Smooth muscle cell (in vitro differentiated cells): ENCODE measurements at regions not wholly inside any gene's neighbourhood (a gene's known extent, or its start where the extent isn't known, plus 50 kb on each side); places are given as distances from the start of the nearest gene placed in this dataset.

ENCODE experiments used
- DNase-seq: peaks from one replicate; lab custom pipeline; 2025; ENCODE audit not compliant: unreplicated experiment; lab: John Stamatoyannopoulos, UW
- H2AFZ ChIP-seq: fragments of 200-600 bp; sonication (generic); 2 replicates; pipeline ENCODE4 v1.6.0; 2016; ENCODE audit warnings: antibody characterized with exemption, low read depth, mild to moderate bottlenecking
- H3F3A ChIP-seq: fragments of 200-600 bp; sonication (generic); 2 replicates; pipeline ENCODE4 v1.6.0; 2017; ENCODE audit warnings: antibody characterized with exemption, low read depth
- H3K27ac ChIP-seq: fragments of 200-600 bp; sonication (generic); 2 replicates; pipeline ENCODE4 v1.5.1; 2016; ENCODE audit warnings: low read depth, mild to moderate bottlenecking
- H3K27me3 ChIP-seq: fragments of 200-600 bp; sonication (generic); 2 replicates; pipeline ENCODE4 v1.6.1; 2016; ENCODE audit warnings: low read depth, mild to moderate bottlenecking
- H3K36me3 ChIP-seq: fragments of 200-600 bp; sonication (generic); 2 replicates; pipeline ENCODE4 v1.5.1; 2016; ENCODE audit warnings: low read depth
- H3K4me1 ChIP-seq: fragments of 200-600 bp; sonication (generic); 2 replicates; pipeline ENCODE4 v1.5.1; 2016; ENCODE audit warnings: low read depth
- H3K4me2 ChIP-seq: fragments of 200-600 bp; sonication (generic); 2 replicates; pipeline ENCODE4 v1.6.0; 2016; ENCODE audit warnings: mild to moderate bottlenecking
- H3K4me3 ChIP-seq: fragments of 200-600 bp; sonication (generic); 2 replicates; pipeline ENCODE4 v1.5.1; 2016; ENCODE audit warnings: mild to moderate bottlenecking
- H3K79me2 ChIP-seq: fragments of 200-600 bp; sonication (generic); 2 replicates; pipeline ENCODE4 v1.6.0; 2016; ENCODE audit warnings: low read depth, mild to moderate bottlenecking
- H3K9ac ChIP-seq: fragments of 200-600 bp; sonication (generic); 2 replicates; pipeline ENCODE4 v1.6.0; 2016; ENCODE audit warnings: low read depth
- H3K9me3 ChIP-seq: fragments of 200-600 bp; sonication (generic); replicated peaks from 2 replicates; pipeline ENCODE4 v1.5.1; 2016; ENCODE audit warnings: low read depth
- H4K20me1 ChIP-seq: fragments of 200-600 bp; sonication (generic); 2 replicates; pipeline ENCODE4 v1.6.0; 2016; ENCODE audit warnings: low read depth
- WGBS: methylation state at CpG from one replicate; pipeline ENCODE4 v1.1.7; 2016; ENCODE audit warnings: low lambda C conversion rate; 5-methylcytosine and 5-hydroxymethylcytosine counted together
- TF ChIP-seq, protein P1 (sequence below): fragments of 200-600 bp; sonication (generic); IDR thresholded peaks from 2 replicates; pipeline ENCODE4 v1.5.1; 2017; ENCODE audit warnings: borderline replicate concordance, mild to moderate bottlenecking, antibody characterized with exemption; ENCODE audit not compliant: insufficient read depth, poor library complexity, severe bottlenecking

DNA sequence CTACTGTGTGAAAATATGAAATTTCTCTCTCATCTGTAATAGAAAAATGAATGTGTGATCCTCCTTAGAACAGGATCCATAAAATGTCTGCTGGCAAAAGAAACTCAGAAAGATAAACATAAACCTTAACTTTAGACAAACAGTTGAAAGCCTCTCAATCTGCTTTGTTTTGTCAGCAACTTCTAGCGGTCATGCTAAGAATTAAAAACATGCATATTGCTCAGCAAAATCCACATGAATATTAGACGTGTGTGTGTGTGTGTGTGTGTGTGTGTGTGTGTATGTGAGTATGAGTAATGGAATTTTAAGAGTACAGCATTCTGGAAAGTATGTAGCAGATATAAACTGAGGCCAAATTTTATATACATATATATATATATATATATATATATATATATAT lies 1779.2 kb upstream of the MIR17HG start:
- 69% methylated on average over 2 of the region's 2 CpGs for WGBS
- H3K27me3 ChIP-seq = no peaks in the 10 kb centered on the region

GRCh38 chr13:89568746-89569145 lies 1778.7 kb upstream of the MIR17HG start:
- no peaks in the 10 kb centered on the region for H3F3A ChIP-seq
- H3K4me2 ChIP-seq = no peak overlapping the region
- H3K9ac ChIP-seq = no peak overlapping the region
- no peaks in the 10 kb centered on the region for H3K9me3 ChIP-seq
- no peaks in the 10 kb centered on the region for H3K79me2 ChIP-seq
- H2AFZ ChIP-seq = no peak overlapping the region
- H3K36me3 ChIP-seq = no peaks in the 10 kb centered on the region
- H3K27me3 ChIP-seq = no peaks in the 10 kb centered on the region
- 92% methylated on average over 2 of the region's 2 CpGs for WGBS
- no peaks in the 10 kb centered on the region for H4K20me1 ChIP-seq
- TF ChIP-seq, protein P1, sequence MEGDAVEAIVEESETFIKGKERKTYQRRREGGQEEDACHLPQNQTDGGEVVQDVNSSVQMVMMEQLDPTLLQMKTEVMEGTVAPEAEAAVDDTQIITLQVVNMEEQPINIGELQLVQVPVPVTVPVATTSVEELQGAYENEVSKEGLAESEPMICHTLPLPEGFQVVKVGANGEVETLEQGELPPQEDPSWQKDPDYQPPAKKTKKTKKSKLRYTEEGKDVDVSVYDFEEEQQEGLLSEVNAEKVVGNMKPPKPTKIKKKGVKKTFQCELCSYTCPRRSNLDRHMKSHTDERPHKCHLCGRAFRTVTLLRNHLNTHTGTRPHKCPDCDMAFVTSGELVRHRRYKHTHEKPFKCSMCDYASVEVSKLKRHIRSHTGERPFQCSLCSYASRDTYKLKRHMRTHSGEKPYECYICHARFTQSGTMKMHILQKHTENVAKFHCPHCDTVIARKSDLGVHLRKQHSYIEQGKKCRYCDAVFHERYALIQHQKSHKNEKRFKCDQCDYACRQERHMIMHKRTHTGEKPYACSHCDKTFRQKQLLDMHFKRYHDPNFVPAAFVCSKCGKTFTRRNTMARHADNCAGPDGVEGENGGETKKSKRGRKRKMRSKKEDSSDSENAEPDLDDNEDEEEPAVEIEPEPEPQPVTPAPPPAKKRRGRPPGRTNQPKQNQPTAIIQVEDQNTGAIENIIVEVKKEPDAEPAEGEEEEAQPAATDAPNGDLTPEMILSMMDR = no peak
- no peaks in the 10 kb centered on the region for H3K4me1 ChIP-seq
- no peak overlapping the region for H3K27ac ChIP-seq
- DNase-seq = no peak
- no peak overlapping the region for H3K4me3 ChIP-seq

More for the DNA sequence above, 1779.2 kb upstream of the MIR17HG start:
- H4K20me1 ChIP-seq = no peaks in the 10 kb centered on the region
- DNase-seq = no peak
- H2AFZ ChIP-seq = no peak overlapping the region
- no peaks in the 10 kb centered on the region for H3K36me3 ChIP-seq
- H3K4me3 ChIP-seq = no peak overlapping the region
- no peak overlapping the region for H3K9ac ChIP-seq
- no peaks in the 10 kb centered on the region for H3K4me1 ChIP-seq
- no peaks in the 10 kb centered on the region for H3F3A ChIP-seq
- no peak overlapping the region for H3K4me2 ChIP-seq
- no peak overlapping the region for H3K27ac ChIP-seq
- TF ChIP-seq, protein P1 = no peak
- H3K79me2 ChIP-seq = no peaks in the 10 kb centered on the region
- no peaks in the 10 kb centered on the region for H3K9me3 ChIP-seq

- no peaks in the 10 kb centered on the region for H3K4me1 ChIP-seq
- TF ChIP-seq, protein P1 = no peak
- DNase-seq = no peak
Measured at GRCh38 chr13:89571676-89572075, 1775.8 kb upstream of the MIR17HG start.

DNA sequence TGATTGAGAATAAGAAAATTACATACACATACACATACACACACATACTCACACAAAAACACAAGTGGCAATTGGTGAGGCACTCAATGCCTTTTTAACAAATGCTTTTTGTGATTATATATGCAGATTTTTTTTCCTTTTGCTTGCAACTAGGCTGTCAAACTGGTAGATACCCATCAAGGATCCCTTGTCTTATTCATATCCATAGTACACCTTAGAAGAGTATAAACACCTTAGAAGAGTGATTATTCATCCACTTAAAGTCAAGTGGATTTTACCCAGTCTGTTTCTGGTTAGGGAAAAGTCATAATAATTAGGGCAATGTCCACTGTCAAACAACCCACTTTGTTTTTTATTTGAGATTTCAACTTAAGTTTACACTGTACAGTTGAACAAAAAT lies 1773.4 kb upstream of the MIR17HG start:
- Histone ChIP-seq H3K27me3 (no peaks in the 10 kb centered on the region), H3K4me1 (no peaks in the 10 kb centered on the region), H3F3A (no peaks in the 10 kb centered on the region), H2AFZ (no peak overlapping the region), H3K9ac (no peak overlapping the region), H3K36me3 (no peaks in the 10 kb centered on the region), H4K20me1 (no peaks in the 10 kb centered on the region), H3K9me3 (no peaks in the 10 kb centered on the region), H3K4me2 (no peak overlapping the region), H3K27ac (no peak overlapping the region), H3K4me3 (no peak overlapping the region), H3K79me2 (no peaks in the 10 kb centered on the region)
- TF ChIP-seq, protein P1 = no peak
- no peak for DNase-seq

More at GRCh38 chr13:89571676-89572075, 1775.8 kb upstream of the MIR17HG start:
- H3K9ac ChIP-seq = no peak overlapping the region
- no peak overlapping the region for H2AFZ ChIP-seq
- H3K79me2 ChIP-seq = no peaks in the 10 kb centered on the region
- H3K4me3 ChIP-seq = no peak overlapping the region
- no peak overlapping the region for H3K27ac ChIP-seq
- H3K36me3 ChIP-seq = no peaks in the 10 kb centered on the region
- H3K27me3 ChIP-seq = no peaks in the 10 kb centered on the region
- H3K9me3 ChIP-seq = no peaks in the 10 kb centered on the region
- H3F3A ChIP-seq = no peaks in the 10 kb centered on the region
- H4K20me1 ChIP-seq = no peaks in the 10 kb centered on the region
- H3K4me2 ChIP-seq = no peak overlapping the region
